GM18519 (cell line): ENCODE measurements at regions not wholly inside any gene's neighbourhood (a gene's known extent, or its start where the extent isn't known, plus 50 kb on each side); places are given as distances from the start of the nearest gene placed in this dataset.

Source experiments
- ATAC-seq: cut with Tn5 transposase; IDR thresholded peaks from one replicate; pipeline ENCODE4 v1.9.1; 2021; ENCODE audit warnings: mild to moderate bottlenecking, moderate library complexity; ENCODE audit not compliant: unreplicated experiment, low FRiP score

DNA sequence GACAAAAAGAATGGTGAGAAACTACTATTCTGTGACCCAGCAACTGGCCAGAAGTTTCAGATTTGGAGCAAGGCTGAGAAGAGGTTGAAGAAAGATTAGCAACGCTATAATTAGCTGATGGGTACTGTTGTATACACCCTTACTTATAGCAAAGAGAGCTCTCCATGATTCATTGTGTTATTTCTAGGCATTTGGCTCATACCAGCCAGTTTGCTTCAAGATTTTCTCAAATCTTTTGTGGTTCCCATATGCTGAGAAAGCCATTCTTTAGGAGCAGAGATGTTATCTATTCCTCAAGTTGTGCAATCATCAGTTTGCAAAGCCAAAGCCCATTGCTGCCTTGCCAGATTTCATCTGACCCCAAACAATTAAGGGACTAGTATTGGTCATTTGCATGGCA, 179.4 kb downstream of the ETS1 start:
- no peak for ATAC-seq

DNA sequence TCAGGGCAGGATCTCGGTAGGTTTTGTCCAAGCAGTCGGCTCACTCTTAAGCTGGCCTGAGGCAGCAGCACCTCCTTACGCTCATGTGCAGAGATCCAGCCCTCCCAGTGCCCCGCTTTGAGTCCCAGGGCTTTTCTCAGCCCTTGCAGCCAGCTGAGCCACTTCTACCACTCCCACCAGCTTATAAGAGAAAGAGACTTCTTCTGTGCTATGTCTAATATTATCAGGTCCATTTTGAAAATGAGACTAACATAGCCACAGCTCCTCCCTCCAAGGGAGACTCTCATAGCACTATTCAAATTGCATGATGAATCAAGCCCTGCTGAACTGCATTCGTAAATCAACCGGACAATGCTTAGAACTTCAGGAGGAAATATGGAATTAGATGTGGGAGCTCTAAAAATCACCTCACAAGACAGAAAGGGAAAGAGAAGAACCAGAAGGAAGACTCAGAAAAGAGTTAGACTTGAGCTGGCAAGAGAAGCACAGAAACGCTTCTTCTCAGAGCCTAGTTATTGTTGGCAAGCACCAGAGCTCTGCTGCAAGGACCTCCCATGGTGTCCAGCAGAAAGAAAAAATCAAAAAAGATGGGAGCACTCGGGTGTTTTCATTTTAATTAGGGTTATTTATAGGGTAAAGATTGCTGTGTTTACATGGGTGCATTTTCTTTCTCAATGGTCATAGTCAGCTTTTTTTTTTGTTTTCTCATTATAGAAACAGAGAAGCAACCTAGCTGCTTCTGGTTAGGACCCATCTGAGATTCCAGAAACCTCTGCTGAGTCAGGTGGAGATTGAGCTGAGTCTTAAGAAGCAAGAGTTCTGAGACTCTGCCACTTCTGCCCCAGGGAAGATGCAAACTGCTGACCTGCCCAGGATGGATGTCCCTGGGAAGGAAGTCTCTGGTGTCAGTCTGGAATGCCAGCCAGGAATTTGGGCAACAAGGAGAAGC, 181.4 kb downstream of the ETS1 start:
- no peak for ATAC-seq

DNA sequence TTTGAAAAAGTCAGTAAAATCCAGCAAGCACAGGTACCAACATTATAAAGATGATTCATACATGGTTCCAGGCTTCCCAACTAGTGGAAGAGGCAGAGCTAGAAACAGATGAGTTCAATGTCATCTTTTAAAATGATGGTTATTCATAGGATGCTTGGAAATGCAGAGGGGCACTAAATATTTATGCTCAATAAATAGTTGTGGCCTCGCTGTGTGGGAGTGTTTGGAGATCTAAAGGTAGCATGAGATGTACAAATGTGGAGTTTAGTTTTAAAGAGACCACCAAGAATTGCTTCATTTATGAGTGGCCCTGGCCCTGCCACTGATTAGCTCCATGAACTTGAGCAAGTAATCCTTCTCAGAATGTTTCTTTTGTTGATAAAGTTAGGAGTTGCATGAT, 182.2 kb downstream of the ETS1 start:
- no peak for ATAC-seq

DNA sequence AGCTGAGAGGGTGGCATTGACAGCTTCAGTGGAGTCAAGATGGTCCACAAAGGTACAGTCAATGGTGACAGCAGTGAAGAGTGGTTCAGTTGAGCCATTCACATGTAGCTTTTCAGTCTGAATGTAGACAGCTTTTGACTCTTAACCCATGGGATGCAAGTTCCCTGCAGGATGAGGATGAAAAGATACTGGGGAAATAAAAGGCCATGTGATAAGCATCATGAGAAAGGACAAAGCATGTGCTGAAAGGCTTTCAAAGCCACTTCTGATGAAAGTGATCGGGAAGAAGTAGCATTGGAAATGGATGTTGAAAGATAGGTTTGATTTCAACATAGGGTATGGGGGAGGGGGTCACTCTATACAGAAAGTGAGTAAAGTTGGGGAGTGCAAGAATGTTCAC, 182.9 kb downstream of the ETS1 start:
- no peak for ATAC-seq

DNA sequence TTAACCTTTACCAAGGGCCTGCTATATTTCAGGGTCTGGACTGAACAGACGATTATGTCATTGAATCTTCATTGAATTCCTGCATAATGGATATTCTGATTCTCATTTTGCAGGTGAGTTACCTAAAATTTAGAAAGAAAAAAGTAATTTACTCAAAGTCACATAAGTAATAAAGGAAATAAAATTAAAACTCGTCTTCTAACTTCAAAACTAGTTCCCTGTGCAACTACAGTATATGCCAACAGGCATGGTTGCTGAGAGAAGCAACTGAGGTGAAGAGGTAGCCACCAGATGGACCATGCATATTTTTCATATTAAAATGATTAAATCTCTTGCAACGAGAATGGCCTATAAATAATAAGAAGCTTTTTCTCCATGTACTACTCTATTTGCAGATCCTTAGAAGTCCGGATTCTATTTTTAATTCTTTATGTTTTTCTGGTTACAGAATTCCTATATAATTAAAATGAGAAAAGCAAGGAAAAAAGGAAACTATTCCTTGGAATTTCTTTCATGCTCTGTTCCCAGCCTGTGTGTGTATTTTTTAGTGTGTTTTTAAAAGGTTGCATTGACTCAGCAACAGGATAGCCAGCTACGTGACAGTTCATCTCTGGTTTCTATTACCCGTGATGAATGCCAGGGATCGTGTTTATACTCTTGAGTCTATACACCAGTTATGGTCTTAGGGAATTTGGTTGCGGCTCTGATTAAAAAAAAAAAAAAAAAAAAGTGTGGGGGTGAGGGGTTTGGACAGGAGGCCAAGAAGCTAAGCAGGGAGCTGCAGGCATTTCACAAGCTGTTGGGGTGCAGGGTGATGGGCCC, 186.8 kb downstream of the ETS1 start:
- ATAC-seq: no peak

DNA sequence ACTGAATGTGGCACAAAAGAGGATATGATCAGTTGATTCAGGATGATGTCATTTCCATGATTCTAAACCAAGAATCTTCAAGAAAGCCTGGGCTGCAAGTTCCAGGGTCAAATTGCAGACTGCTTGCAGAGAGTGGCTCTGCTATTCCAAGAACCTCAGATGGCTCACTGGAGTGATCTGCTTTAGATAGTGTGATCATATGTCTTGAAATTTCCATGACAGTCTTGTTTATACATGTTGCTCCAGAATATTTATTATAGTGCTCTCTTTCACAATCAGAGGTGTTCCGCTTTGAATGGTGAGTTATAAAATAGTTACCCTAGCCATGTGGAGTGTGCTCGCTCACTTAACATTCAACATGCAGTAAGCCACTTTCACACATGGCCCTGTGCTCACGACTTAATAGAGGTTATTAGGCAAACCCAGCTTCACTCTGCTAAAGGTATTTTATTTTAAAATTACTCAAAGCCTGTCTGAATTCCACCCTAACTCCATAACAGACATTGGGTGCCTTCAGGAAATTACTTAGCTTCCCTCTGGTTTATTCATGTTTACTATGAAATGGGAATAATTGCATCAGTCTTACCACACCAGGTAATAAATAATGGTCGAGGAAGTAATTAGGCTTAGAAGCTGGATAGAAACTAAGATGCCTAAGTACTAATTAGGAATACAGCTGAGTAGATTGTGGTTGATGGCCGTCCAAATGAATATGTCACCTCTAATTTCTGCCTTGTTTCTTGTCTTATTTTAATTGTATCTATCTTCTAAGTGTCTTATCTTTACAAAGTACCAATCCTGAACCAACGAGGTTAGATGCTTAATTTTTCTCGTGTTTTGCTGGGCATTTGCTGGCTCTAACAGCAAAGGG, 187.9 kb downstream of the ETS1 start:
- no peak for ATAC-seq

DNA sequence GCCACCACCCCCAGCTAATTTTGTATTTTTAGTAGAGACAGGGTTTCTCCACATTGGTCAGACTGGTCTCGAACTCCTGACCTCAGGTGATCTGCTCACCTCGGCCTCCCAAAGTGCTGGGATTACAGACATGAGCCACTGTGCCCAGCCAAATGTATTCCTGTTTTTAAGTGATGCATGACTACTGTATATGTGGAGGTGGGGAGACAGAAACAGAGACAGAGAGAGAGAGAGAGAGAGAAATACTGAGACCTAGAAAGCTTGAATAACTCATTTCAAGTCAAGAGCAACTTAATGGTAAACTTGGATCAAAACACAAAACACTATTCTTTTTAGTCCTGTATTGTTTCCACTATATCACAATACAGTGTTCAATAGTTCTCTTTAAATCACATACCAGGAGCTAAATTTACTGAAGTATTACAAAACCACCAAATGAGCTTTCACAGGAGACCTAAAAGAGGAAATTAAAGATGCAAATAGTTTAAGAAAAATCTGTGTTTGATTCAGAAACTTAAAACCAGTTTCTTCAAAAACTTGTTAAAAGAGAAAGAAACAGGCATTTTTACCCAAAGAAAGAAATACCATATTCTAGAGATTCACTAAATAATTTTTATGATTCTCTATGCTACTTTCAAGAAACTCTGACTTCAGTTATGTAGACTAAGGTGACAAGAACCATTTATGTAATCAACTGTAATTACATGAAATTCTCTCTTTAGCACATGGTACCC, 188.7 kb downstream of the ETS1 start:
- ATAC-seq: no peak

DNA sequence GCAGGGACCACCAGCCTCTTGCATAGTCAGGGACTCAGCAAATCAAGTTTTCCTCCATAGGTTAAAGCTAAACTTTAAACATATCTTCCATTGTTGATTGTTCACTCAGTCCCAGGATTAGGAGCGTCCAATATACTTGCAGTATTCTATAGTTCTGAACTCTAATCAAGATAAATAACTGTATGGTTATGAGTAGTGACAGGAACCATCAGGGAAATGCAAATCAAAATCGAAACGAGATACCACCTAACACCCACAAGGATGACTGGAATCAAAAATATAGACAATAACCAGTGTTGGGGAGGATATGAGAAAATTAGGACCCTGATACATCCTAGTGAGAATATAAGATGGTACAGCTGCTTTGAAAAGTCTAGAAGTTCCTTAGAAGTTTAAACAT, 190.0 kb downstream of the ETS1 start:
- no peak for ATAC-seq

DNA sequence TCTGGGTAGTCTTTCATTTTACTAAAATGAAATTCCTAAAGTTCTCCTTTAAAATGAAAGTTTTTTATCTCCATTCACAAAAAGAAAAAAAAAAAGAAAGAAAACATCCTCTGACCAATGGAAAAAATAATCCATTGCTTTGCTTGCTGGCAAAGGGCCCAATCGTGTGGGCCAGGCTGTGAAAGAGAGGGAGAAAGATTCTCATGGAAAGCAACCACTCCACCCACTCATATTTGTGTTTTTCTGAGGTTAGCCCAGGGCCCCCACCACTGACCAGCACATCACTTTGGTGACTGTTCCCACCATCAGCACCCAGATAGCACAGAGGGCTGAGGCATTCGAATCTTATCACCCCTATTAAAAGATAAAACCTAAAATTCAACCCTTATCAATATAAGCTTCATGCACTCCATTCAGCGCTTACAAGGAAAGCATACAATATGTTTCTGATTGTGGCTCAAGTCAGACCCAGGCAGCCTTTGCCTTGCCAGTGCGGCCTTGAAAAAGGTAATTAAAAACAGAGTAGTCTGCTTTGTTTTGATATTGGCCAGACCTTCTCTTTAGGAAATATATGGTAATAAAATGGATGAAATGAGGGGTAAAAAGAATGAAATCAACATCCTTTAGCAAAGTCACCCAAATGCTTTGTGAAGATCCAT, 192.8 kb downstream of the ETS1 start:
- ATAC-seq: no peak

DNA sequence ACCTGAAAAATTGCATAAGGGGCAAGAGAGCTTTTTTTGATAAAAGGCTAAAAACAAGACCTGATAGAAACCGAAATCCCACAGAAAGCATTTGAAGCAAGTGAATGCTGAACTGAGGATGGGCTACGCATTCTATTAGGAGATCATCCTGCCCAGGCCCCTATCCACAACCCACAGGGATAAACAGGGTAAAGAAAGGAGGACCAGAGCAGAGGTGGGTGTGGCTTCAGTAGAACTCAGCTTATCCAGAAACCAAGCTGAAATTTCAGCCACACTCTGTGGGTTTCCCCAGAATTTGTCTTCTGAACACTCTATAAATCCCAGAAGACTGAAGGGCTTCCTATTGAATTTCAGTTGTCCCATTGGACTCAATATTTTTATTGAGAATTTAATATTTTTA, 195.1 kb downstream of the ETS1 start:
- ATAC-seq: no peak

DNA sequence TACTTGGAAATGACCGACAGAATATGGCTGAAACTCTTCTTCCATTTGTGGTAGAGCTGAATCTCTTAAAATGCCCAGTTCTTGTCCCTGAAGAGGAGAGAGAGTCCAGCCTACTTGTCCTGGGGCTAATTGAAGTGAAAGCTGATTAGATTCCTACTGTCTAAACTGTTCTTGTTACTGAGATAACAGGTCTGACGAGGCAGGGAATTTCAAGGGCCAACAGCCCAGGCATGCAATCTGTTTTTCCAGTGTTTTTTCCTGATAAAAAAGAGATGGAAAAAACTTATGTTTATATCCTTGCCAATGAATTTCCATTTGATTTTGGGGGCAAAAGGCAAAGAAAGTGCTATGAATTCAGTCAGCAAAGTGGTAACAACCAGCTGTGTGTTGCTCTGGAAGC, 195.5 kb downstream of the ETS1 start:
- no peak for ATAC-seq

DNA sequence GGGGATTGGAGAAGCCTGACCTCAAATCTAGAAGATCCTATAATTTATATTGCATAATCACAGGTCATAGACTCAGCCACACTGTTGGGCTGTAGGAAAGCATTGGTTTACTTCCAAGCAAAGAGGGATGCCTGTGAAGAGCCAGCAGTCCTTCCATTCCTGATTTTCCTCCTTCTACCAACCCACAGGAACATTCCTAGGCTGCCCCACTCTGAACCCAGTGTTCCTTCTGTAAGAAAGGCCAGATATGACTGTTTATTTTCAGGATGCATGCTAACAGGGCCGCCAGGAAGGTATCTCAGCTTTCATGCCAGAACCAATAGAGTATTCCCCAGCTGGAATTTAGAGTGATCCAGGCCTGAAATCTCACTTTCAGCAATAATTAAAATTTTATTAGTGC, 197.1 kb downstream of the ETS1 start:
- ATAC-seq: no peak

DNA sequence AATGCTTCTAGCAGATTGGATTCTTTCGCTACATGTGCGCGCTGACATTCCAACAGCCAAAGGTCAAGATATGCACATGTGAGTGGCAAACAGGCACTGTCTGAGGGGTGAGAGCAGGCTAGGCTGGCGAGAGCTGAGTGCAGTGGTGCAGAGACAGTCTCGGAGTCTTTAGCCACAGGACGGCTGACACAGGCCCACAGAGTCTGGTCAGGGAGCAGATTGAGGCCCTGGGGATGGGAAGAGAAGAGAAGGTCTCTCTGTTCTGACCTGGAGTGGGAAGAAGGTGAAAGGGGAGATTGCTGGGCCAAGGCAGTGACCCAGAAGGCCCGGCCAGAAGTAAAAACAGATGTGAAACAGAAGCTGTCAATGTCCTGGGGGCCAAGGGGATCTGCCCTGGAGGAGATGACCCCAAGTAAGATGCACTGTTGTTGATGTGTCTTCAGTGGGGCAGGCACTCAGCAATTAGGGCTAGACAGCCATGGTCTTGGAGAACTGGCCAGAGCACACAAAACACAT, 197.8 kb downstream of the ETS1 start:
- ATAC-seq: no peak

DNA sequence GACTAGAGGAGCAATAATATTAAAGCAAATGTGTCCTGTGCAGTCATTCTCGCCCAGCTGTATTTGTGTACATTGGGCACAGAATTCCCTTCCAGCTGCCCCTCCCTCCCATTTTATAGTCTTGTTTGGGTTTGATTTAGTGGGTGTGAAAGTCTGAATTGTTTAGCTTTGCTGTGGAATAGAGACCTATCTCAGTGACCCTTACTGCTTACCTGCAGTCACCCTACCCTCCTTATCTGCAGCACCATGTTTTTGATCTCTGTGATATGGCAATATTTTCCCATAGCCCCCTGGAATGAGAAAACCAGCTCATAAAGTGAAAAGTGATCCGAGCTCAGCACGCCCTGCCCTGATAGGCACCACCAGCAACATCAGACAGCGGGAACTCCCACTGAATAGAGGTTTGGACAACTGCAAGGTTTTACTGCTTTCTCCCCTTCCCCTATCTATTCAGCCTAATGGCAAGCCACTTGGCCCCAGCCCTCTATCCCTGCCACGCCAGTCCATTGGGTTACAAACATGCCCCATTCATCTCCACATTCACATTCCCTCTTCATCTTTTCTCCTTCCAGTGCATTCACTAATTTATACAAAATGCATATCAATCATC, 199.0 kb downstream of the ETS1 start:
- no peak for ATAC-seq

DNA sequence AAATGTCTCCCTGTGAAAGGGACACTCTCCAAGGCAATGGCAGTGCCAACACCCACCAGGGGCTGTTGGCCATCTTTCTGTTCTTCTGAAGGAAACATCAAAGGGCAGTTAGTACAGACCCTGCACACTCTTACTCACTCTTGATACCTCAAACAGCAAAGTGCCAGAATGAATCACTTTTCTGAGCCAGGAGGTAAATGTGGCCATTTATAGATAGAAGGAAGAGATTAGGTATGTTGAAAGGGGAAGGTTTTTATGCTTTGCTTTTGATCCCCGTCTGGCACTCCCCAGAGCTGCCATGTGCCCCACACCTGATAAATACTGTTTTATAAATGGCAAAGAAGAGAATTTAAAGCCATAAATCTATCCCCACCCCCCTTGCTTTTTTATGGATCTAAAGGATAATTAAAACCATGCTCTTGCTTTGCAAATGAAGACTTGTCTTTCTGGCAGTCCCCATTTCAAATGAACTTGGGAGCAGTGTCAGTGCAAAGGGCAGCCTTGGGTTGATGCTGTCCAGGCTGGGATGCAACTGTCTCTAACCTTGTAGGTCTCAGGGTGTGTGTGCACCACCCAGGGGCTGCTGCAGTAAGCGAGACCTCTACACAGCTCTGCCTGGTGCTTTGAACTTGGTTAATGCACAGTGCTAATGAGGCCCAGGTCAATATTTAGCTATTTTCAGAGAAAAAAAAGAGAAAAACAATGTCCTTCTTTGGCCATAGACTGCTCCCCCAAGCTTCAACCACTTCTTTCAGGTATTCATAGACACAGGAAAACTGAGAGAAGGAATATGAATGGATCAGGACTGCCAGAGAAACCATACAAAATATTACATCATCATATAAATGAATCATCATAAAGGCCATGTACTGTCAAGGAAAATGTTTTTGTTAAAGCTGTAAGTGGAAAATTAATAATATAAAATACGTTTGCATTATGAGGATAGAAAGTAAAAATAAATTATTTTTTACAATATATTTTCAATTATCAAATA, 207.5 kb downstream of the ETS1 start:
- no peak for ATAC-seq

DNA sequence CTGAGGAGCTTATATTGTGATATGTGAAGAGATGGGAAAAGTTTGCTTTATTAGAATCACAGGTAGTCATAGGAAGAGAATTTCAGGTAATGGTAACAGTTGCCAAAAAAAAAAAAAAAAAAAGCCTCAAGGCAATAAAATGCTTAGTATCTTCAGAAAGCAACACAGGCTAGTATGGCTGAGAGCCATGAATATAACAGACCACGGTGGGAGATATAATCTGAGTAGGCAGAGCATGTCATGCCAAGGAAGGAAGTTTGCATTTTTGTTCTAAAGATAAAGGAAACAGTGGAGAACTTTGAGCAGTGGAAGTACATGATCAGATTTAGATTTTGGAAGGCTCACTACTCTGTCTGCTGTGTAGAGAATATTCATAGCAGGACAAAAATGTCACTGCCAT, 211.4 kb downstream of the ETS1 start:
- ATAC-seq: no peak

DNA sequence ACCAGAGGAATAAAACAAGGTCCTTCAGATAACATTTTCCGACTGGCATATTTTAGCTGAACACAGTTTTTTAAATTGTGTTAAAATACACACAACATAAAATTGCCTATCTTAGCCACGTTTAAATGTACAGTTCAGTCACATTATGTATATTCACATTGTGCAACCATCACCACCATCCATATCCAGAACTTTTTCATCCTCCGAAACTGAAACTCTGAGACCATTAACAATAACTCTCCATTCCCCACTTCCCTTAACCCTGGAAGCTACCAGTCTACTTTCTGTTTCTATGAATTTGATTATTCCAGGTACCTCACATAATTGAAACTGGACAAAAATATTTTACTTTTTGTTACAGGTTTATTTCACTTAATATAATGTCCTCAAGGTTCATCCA, 213.3 kb downstream of the ETS1 start:
- no peak for ATAC-seq

DNA sequence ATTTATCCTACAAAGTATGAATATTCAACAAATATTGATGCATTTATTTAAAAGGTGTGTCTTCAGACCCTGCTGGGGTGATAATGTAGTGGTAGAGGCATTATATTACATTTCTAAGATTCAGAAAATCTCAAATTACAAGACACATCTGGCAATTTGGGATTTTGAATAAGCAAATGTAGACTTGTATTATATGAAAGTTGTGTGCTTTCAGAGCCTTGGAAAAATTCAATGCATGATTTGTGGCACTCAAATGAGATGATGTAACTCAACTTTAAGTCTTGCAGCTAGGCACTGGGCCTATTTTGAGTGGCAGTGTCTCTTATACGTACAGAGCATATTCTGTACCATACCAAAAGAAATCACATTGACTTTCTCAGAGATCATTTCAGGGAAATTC, 214.4 kb downstream of the ETS1 start:
- ATAC-seq: no peak
